ENCODE measurements at regions not wholly inside any gene's neighbourhood (a gene's known extent, or its start where the extent isn't known, plus 50 kb on each side); places are given as distances from the start of the nearest gene placed in this dataset.

- TF ChIP-seq PATZ1 (CRISPR knock-in tag; IDR thresholded peaks at IDR 0.05; ENCODE audit: borderline replicate concordance): no peak
- no peak for TF ChIP-seq ZFP30 (CRISPR knock-in tag; IDR thresholded peaks at IDR 0.05)
- no peak for TF ChIP-seq ISL1 (CRISPR knock-in tag; IDR thresholded peaks at IDR 0.05)
- TF ChIP-seq ZFP3 (CRISPR knock-in tag; IDR thresholded peaks at IDR 0.05): no peak
- TF ChIP-seq ZNF8 (CRISPR knock-in tag; IDR thresholded peaks at IDR 0.05): no peak
- no peak for TF ChIP-seq BACH2 (CRISPR knock-in tag; IDR thresholded peaks at IDR 0.05; ENCODE audit: borderline replicate concordance)
- TF ChIP-seq CSDC2 (CRISPR knock-in tag; IDR thresholded peaks at IDR 0.05): no peak
- no peak for TF ChIP-seq PPARA (CRISPR knock-in tag; IDR thresholded peaks at IDR 0.05; ENCODE audit: borderline replicate concordance)
- TF ChIP-seq ARNTL (CRISPR knock-in tag; IDR thresholded peaks at IDR 0.05; ENCODE audit: borderline replicate concordance, low read depth): no peak
- no peak for TF ChIP-seq TCF4 (CRISPR knock-in tag; IDR thresholded peaks at IDR 0.05; ENCODE audit: borderline replicate concordance)
- TF ChIP-seq ZNF70 (CRISPR knock-in tag; IDR thresholded peaks at IDR 0.05): no peak
Observed at GRCh38 chr2:95728878-95729596, 137.2 kb downstream of the TRIM43 start.
